HEK293 (cell line): ENCODE measurements at regions not wholly inside any gene's neighbourhood (a gene's known extent, or its start where the extent isn't known, plus 50 kb on each side); places are given as distances from the start of the nearest gene placed in this dataset.

Source experiments
- CTCF ChIA-PET: fragments of 350-600 bp; formaldehyde crosslinking; extraction: SDS; loops from one replicate; lab custom pipeline; 2021; ENCODE audit warnings: antibody characterized with exemption; lab: Yijun Ruan, JAX
- POLR2A ChIA-PET: fragments of 300-600 bp; formaldehyde crosslinking; extraction: SDS; loops from one replicate; lab custom pipeline; 2020; ENCODE audit warnings: antibody characterized with exemption, inconsistent platforms; lab: Yijun Ruan, JAX
- H3K27ac ChIP-seq: fragments of 200-500 bp; sonication (Bioruptor generic); 2 replicates; pipeline ENCODE4 v1.5.1; 2014; ENCODE audit warnings: low read depth, low read length, control low read depth, inconsistent platforms; ENCODE audit errors: extremely low read depth
- H3K36me3 ChIP-seq, 2 experiments: fragments of 200-500 bp in 1 of 2; sonication (Bioruptor generic) in 1 of 2; 1 replicate in 1 of 2; 2 replicates in 1 of 2; pipeline ENCODE4 v1.5.1; 2014 to 2017; ENCODE audit warnings: inconsistent platforms in 2 of 2, low read length in 2 of 2; ENCODE audit not compliant: control insufficient read depth in 2 of 2, insufficient read depth in 1 of 2
- H3K4me1 ChIP-seq: fragments of 200-500 bp; sonication (Bioruptor generic); 2 replicates; pipeline ENCODE4 v1.5.1; 2014; ENCODE audit warnings: mild to moderate bottlenecking, low read length, inconsistent platforms; ENCODE audit not compliant: control insufficient read depth, insufficient read depth
- H3K4me3 ChIP-seq: 2 replicates; pipeline ENCODE4 v1.5.1; 2011; ENCODE audit warnings: low read depth, mild to moderate bottlenecking, control low read depth, low read length, moderate library complexity
- H3K9me3 ChIP-seq: fragments of 200-500 bp; sonication (Bioruptor generic); 2 replicates; pipeline ENCODE4 v1.5.1; 2014; ENCODE audit warnings: low read depth, low read length, inconsistent platforms; ENCODE audit not compliant: control insufficient read depth, insufficient read depth
- BCL11B ChIP-seq: fragments of 450-650 bp; formaldehyde crosslinking; IDR thresholded peaks from 2 replicates; pipeline ENCODE4 v1.5.1; 2016; ENCODE audit warnings: low read depth, missing biosample characterization, missing genetic modification characterization
- REST ChIP-seq: fragments of 450-650 bp; formaldehyde crosslinking; IDR thresholded peaks from 2 replicates; pipeline ENCODE4 v1.5.1; 2016; ENCODE audit warnings: missing biosample characterization, missing genetic modification characterization
- SCRT2 ChIP-seq: fragments of 450-650 bp; formaldehyde crosslinking; IDR thresholded peaks from 2 replicates; pipeline ENCODE4 v1.5.1; 2016; ENCODE audit warnings: missing biosample characterization, missing genetic modification characterization
- YY1 ChIP-seq: fragments of 450-650 bp; formaldehyde crosslinking; IDR thresholded peaks from 2 replicates; pipeline ENCODE4 v1.5.1; 2018; ENCODE audit warnings: missing biosample characterization, missing genetic modification characterization
- ZBTB17 ChIP-seq: fragments of 450-650 bp; formaldehyde crosslinking; IDR thresholded peaks from 2 replicates; pipeline ENCODE4 v1.5.1; 2016; ENCODE audit warnings: missing biosample characterization, missing genetic modification characterization
- ZBTB49 ChIP-seq: fragments of 450-650 bp; formaldehyde crosslinking; IDR thresholded peaks from 2 replicates; pipeline ENCODE4 v1.5.1; 2016; ENCODE audit warnings: missing biosample characterization, missing genetic modification characterization, low read depth
- ZBTB8A ChIP-seq: fragments of 450-650 bp; formaldehyde crosslinking; IDR thresholded peaks from 2 replicates; pipeline ENCODE4 v1.5.1; 2016; ENCODE audit warnings: missing biosample characterization, missing genetic modification characterization
- ZFP41 ChIP-seq: fragments of 450-650 bp; formaldehyde crosslinking; IDR thresholded peaks from 2 replicates; pipeline ENCODE4 v1.5.1; 2016; ENCODE audit warnings: missing biosample characterization, missing genetic modification characterization, borderline replicate concordance
- ZNF148 ChIP-seq: fragments of 450-650 bp; formaldehyde crosslinking; IDR thresholded peaks from 2 replicates; pipeline ENCODE4 v1.5.0; 2017; ENCODE audit warnings: missing biosample characterization, missing genetic modification characterization, borderline replicate concordance
- ZNF24 ChIP-seq: fragments of 450-650 bp; formaldehyde crosslinking; IDR thresholded peaks from 2 replicates; pipeline ENCODE4 v1.5.1; 2016; ENCODE audit warnings: missing biosample characterization, missing genetic modification characterization
- ZNF26 ChIP-seq: fragments of 450-650 bp; formaldehyde crosslinking; IDR thresholded peaks from 2 replicates; pipeline ENCODE4 v1.5.1; 2016; ENCODE audit warnings: missing biosample characterization, missing genetic modification characterization
- ZNF292 ChIP-seq: fragments of 450-650 bp; formaldehyde crosslinking; IDR thresholded peaks from 2 replicates; pipeline ENCODE4 v1.5.1; 2016; ENCODE audit warnings: low read depth, missing biosample characterization, missing genetic modification characterization, borderline replicate concordance
- ZNF350 ChIP-seq: fragments of 450-650 bp; formaldehyde crosslinking; IDR thresholded peaks from 2 replicates; pipeline ENCODE4 v1.5.0; 2017; ENCODE audit warnings: missing biosample characterization, mild to moderate bottlenecking, missing genetic modification characterization
- ZNF501 ChIP-seq: fragments of 450-650 bp; formaldehyde crosslinking; IDR thresholded peaks from 2 replicates; pipeline ENCODE4 v1.5.1; 2016; ENCODE audit warnings: missing biosample characterization, missing genetic modification characterization
- ZNF558 ChIP-seq: fragments of 450-650 bp; formaldehyde crosslinking; IDR thresholded peaks from 2 replicates; pipeline ENCODE4 v1.5.1; 2016; ENCODE audit warnings: missing biosample characterization, missing genetic modification characterization
- ZNF621 ChIP-seq: fragments of 450-650 bp; formaldehyde crosslinking; IDR thresholded peaks from 2 replicates; pipeline ENCODE4 v1.5.1; 2017; ENCODE audit warnings: missing biosample characterization, missing genetic modification characterization
- ZNF658 ChIP-seq: fragments of 450-650 bp; formaldehyde crosslinking; IDR thresholded peaks from 2 replicates; pipeline ENCODE4; 2016; ENCODE audit warnings: missing biosample characterization, missing genetic modification characterization
- ZNF677 ChIP-seq: fragments of 450-650 bp; IDR thresholded peaks from 2 replicates; pipeline ENCODE4 v1.5.0; 2018; ENCODE audit warnings: missing biosample characterization, mild to moderate bottlenecking, missing genetic modification characterization, moderate library complexity
- ZNF776 ChIP-seq: fragments of 450-650 bp; formaldehyde crosslinking; IDR thresholded peaks from 2 replicates; pipeline ENCODE4 v1.5.0; 2017; ENCODE audit warnings: missing biosample characterization, missing genetic modification characterization, borderline replicate concordance
- ZSCAN18 ChIP-seq: fragments of 450-650 bp; formaldehyde crosslinking; IDR thresholded peaks from 2 replicates; pipeline ENCODE4 v1.5.1; 2016; ENCODE audit warnings: missing biosample characterization, missing genetic modification characterization
- ZSCAN23 ChIP-seq: fragments of 450-650 bp; formaldehyde crosslinking; IDR thresholded peaks from 2 replicates; pipeline ENCODE4 v1.5.1; 2016; ENCODE audit warnings: missing biosample characterization, missing genetic modification characterization
- ZSCAN4 ChIP-seq: fragments of 450-650 bp; formaldehyde crosslinking; IDR thresholded peaks from 2 replicates; pipeline ENCODE4 v1.5.1; 2017; ENCODE audit warnings: missing biosample characterization, missing genetic modification characterization

GRCh38 chr6:144652292-144652891 lies 367.3 kb downstream of the UTRN start:
- Histone ChIP-seq H3K27ac (no peak overlapping the region), H3K36me3 (no peaks in the 10 kb centered on the region), H3K4me1 (peaks cover under 1% of the 10 kb centered on the region; the same call in 1 of the 2 replicates), H3K4me3 (no peak overlapping the region), H3K9me3 (no peaks in the 10 kb centered on the region)
- ChIA-PET CTCF (interaction anchor here (0.6 to 0.8 kb wide), 2 partner anchors 69 to 926 kb away, joined by 3 to 7 read pairs; no protein-coding TSS in a partner anchor), POLR2A (no interaction called here)
- TF ChIP-seq ZNF677 (tag by site-specific recombination), result no peak
- TF ChIP-seq ZNF501 (tag by site-specific recombination), result no peak
- no peak for TF ChIP-seq ZFP41
- TF ChIP-seq ZBTB8A (tag by site-specific recombination), result no peak
- no peak for TF ChIP-seq ZNF658 (tag by site-specific recombination)
- no peak for TF ChIP-seq ZNF558 (tag by site-specific recombination)
- no peak for TF ChIP-seq ZBTB17 (tag by site-specific recombination)
- TF ChIP-seq ZSCAN4 (tag by site-specific recombination), result no peak
- TF ChIP-seq BCL11B (tag by site-specific recombination), result no peak
- TF ChIP-seq ZNF26 (tag by site-specific recombination), result no peak
- TF ChIP-seq ZBTB49, result no peak
- no peak for TF ChIP-seq ZNF350 (tag by site-specific recombination)
- TF ChIP-seq ZNF621 (tag by site-specific recombination), result no peak
- no peak for TF ChIP-seq ZNF776 (tag by site-specific recombination)
- no peak for TF ChIP-seq SCRT2 (tag by site-specific recombination)
- no peak for TF ChIP-seq YY1 (tag by site-specific recombination)

- Histone ChIP-seq H3K36me3 (no peaks in the 10 kb centered on the region), H3K9me3 (no peaks in the 10 kb centered on the region), H3K27ac (no peak overlapping the region), H3K4me3 (no peak overlapping the region), H3K4me1 (peaks cover 9% of the 10 kb centered on the region)
- POLR2A ChIA-PET, result no interaction called here
- CTCF ChIA-PET, result interaction anchor here (0.6 kb wide), 1 partner anchor 679 kb away, joined by 3 read pairs; no protein-coding TSS in a partner anchor
- TF ChIP-seq REST (tag by site-specific recombination), result no peak
- TF ChIP-seq ZSCAN18 (tag by site-specific recombination), result no peak
- TF ChIP-seq ZNF148, result no peak
- no peak for TF ChIP-seq ZSCAN23 (tag by site-specific recombination)
- TF ChIP-seq ZNF292 (tag by site-specific recombination), result no peak
- no peak for TF ChIP-seq ZNF24 (tag by site-specific recombination)
Observed at GRCh38 chr6:144653885-144654505, 368.9 kb downstream of the UTRN start.
